ENCODE measurements at regions not wholly inside any gene's neighbourhood (a gene's known extent, or its start where the extent isn't known, plus 50 kb on each side); places are given as distances from the start of the nearest gene placed in this dataset.

DNA sequence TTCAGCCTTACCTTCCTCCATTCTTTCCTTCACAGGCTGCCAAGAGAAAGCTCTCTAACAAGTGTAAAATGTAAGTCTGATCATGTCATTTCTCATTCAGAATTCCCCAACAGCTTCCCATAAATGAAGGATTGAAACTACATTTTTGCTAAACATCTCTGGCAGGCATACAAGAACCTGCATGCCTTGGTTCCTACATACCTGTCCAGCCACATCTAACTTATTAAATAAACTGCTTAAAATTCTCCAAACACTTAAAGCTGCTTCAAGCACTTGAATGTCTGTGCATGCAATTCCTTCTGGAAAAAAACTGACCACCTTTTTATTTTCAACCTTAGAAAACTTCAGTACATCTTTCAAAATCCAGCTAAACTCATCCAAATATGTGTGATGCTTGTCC, 84.4 kb upstream of the DCN start:
- TF ChIP-seq, protein P1, sequence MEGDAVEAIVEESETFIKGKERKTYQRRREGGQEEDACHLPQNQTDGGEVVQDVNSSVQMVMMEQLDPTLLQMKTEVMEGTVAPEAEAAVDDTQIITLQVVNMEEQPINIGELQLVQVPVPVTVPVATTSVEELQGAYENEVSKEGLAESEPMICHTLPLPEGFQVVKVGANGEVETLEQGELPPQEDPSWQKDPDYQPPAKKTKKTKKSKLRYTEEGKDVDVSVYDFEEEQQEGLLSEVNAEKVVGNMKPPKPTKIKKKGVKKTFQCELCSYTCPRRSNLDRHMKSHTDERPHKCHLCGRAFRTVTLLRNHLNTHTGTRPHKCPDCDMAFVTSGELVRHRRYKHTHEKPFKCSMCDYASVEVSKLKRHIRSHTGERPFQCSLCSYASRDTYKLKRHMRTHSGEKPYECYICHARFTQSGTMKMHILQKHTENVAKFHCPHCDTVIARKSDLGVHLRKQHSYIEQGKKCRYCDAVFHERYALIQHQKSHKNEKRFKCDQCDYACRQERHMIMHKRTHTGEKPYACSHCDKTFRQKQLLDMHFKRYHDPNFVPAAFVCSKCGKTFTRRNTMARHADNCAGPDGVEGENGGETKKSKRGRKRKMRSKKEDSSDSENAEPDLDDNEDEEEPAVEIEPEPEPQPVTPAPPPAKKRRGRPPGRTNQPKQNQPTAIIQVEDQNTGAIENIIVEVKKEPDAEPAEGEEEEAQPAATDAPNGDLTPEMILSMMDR (IDR thresholded peaks at IDR 0.05; ENCODE audit: insufficient read depth, low read depth, low read length, missing control alignments), result no peak
- no peak overlapping the region for H3K4me3 ChIP-seq (ENCODE audit: low read depth, low read length)
- DNase-seq (ENCODE audit: low read depth), result no peak

DNA sequence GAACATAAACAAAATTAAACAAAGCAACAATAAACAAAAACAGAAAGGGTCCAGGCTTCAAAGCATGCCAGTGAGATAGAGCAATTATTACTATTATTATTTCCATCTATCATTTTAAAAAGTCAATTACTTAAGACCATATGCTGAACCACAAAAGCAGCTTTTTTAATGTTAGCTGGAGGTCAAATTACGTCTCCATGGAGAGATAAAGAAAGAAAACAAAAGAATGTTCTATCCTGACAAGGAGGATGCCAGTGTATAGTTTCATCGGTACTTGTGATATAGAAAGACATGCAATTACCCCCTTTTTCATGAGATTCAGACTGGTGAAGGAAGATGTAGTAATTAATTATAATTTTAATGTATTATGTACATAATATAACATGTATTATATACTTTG, 81.6 kb upstream of the DCN start:
- no peak overlapping the region for H3K4me3 ChIP-seq (ENCODE audit: low read depth, low read length)
- TF ChIP-seq, protein P1 (IDR thresholded peaks at IDR 0.05; ENCODE audit: insufficient read depth, low read depth, low read length, missing control alignments), result no peak
- DNase-seq (ENCODE audit: low read depth), result no peak

DNA sequence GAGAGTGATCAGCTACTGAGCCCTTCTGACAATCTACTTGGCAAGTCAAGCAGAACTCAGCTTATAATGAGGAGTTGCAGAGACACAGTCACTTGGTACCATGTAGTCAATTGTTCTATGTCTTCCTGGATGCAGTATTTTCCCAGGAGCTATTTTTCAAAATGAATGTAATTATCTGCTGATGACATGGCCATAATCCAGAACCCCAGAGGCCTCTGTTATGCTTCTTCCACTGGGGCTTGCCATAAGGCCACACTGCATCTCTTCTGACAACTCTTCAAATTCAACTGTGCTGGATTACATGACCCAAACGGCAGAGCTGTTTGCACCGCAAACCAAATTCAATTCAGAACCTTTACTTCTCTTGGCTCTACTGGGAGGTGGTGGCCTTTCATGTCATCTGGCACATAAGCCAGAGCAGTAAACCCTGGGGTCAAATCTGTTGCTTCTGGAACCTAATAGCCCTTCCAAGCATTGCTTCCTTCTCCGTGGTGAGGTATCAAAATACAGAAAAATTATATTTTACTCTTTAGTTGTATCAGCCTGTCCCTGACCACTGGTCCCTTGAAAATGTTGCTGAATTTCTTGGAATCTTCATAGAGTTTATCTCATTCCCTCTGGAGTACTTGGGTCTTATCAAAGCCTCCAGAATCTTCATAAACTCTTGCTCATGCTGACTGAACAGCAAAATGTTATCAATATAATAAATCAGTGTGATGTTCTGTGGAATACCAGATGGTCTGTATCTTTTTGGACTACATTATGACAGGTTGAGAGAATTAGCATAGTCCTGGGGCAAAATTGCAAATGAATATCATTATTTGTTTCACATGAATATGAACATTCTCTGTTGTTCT, 79.4 kb upstream of the DCN start:
- TF ChIP-seq, protein P1 (IDR thresholded peaks at IDR 0.05; ENCODE audit: insufficient read depth, low read depth, low read length, missing control alignments), result no peak
- no peak overlapping the region for H3K4me3 ChIP-seq (ENCODE audit: low read depth, low read length)

DNA sequence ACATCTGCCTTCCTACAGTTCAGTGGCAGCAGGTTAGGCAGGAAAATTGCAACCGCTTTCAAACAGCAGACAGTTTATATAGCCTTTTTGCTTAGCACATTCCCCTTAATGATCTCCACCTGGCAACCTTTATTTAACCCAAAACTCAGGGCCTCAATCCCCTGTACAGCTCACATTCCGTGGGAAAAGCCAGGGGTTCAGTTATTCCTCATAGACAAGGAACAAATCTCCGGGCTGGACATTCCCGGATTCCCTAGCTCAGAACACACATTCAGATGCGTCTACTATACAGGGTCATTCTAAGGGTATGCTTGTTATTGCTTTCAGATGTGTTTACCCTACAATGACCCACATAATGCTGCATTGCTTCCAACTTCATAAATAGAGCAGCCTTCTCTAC, 73.8 kb upstream of the DCN start:
- TF ChIP-seq, protein P1 (IDR thresholded peaks at IDR 0.05; ENCODE audit: insufficient read depth, low read depth, low read length, missing control alignments), result no peak
- DNase-seq (ENCODE audit: low read depth), result no peak

More for the DNA sequence above, 79.4 kb upstream of the DCN start:
- no peak for DNase-seq (ENCODE audit: low read depth)

DNA sequence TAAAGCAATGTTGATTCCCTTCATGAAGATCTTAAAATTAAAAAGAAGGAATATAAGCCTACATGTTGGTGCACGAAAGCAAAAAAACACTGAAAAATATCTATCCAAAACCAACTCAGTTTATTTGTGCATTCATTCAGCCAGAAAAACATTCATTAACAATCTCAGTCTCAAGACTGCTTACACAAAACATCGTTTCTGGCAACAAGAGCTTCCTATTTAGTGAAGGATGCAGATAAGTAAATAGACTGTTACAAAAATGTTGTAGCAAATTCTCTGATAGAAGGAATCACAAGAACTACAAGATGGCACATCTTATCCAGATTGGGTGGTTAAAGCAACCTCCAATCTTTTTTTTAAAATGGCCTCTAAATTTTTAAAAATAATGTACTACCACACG, 69.7 kb upstream of the DCN start:
- H3K4me3 ChIP-seq (ENCODE audit: low read depth, low read length), result no peak overlapping the region
- no peak for DNase-seq (ENCODE audit: low read depth)
- TF ChIP-seq, protein P1 (IDR thresholded peaks at IDR 0.05; ENCODE audit: insufficient read depth, low read depth, low read length, missing control alignments), result no peak

More for the DNA sequence above, 73.8 kb upstream of the DCN start:
- H3K4me3 ChIP-seq (ENCODE audit: low read depth, low read length), result no peak overlapping the region

DNA sequence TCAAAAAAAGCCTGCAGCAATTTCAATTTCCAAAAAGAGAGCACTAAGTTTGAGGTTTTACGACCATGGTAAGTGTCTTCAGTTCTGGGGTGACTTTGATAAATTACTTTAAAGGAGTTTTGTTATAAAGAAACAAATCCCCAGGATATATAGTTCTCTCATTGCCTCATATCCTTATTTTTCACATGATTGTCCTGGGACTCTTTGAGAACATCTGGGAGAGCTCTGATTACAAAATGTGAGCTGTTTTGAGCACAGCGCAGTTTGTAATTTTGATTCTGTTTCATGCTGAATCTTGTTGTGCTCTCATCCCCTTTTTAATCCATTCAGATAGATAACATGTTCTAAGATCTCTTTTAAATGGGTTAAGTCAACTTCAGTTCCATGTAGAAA, 67.7 kb upstream of the DCN start:
- no peak overlapping the region for H3K4me3 ChIP-seq (ENCODE audit: low read depth, low read length)
- TF ChIP-seq, protein P1 (IDR thresholded peaks at IDR 0.05; ENCODE audit: insufficient read depth, low read depth, low read length, missing control alignments), result no peak
- DNase-seq (ENCODE audit: low read depth), result no peak
